Body of pancreas (tissue), 4 donors: ENCODE measurements at regions not wholly inside any gene's neighbourhood (a gene's known extent, or its start where the extent isn't known, plus 50 kb on each side); places are given as distances from the start of the nearest gene placed in this dataset.

Source experiments
- ATAC-seq: fragments of 150-250 bp; one replicate; pipeline ENCODE4 v1.9.1; 2016
- DNase-seq, 4 donors: peaks; one replicate each; pipeline ENCODE4 v3.0.0-alpha.2; 2019
- H3K27ac ChIP-seq, 4 donors: fragments of 200-600 bp; sonication (generic); 1 replicate in 3 of 4; 2 replicates in 1 of 4; pipeline versions ENCODE4 v1.5.1 to v1.6.1; 2016 to 2019; ENCODE audit warnings: mild to moderate bottlenecking in 1 of 4, mixed read lengths in 1 of 4, moderate library complexity in 1 of 4
- H3K27me3 ChIP-seq, 2 donors: fragments of 200-600 bp; sonication (generic); one replicate each; pipeline ENCODE4 v1.6.0; 2016; ENCODE audit warnings: mild to moderate bottlenecking in 1 of 2
- H3K36me3 ChIP-seq, 2 donors: fragments of 200-600 bp; sonication (generic); replicated peaks in 1 of 2; 2 replicates each; pipeline ENCODE4 v1.5.1; 2016; ENCODE audit warnings: low read depth in 2 of 2; ENCODE audit not compliant: insufficient read depth in 1 of 2
- H3K4me1 ChIP-seq: fragments of 200-600 bp; sonication (generic); one replicate; pipeline ENCODE4 v1.6.0; 2016
- H3K4me3 ChIP-seq, 2 donors: fragments of 200-600 bp; sonication (generic); 1 replicate in 1 of 2; 2 replicates in 1 of 2; pipeline ENCODE4 v1.5.1; 2016 to 2019
- H3K9me3 ChIP-seq, 3 donors: fragments of 200-600 bp; sonication (generic); 1 replicate in 2 of 3; 2 replicates in 1 of 3; pipeline ENCODE4 v1.5.1; 2016
- CTCF ChIP-seq, 7 experiments: fragments of 450-650 bp in 4 of 7; fragments of 200-600 bp in 3 of 7; sonication (generic) in 3 of 7; IDR thresholded peaks; one replicate each; pipeline ENCODE4 v1.5.1; 2016 to 2019; ENCODE audit warnings: antibody characterized with exemption in 7 of 7
- POLR2A ChIP-seq, 3 donors: fragments of 450-650 bp; IDR thresholded peaks; one replicate each; pipeline ENCODE4 v1.6.1; 2016; ENCODE audit warnings: antibody characterized with exemption in 3 of 3, mild to moderate bottlenecking in 2 of 3
- WGBS, 2 donors: methylation state at CpG; one replicate each; pipeline ENCODE4 v1.1.5; 2017; 5-methylcytosine and 5-hydroxymethylcytosine counted together
- intact Hi-C: fragments of 100-400 bp; cut with DNase I; formaldehyde crosslinking; loops from one replicate; pipeline ENCODE4 v1.15.1; 2023

DNA sequence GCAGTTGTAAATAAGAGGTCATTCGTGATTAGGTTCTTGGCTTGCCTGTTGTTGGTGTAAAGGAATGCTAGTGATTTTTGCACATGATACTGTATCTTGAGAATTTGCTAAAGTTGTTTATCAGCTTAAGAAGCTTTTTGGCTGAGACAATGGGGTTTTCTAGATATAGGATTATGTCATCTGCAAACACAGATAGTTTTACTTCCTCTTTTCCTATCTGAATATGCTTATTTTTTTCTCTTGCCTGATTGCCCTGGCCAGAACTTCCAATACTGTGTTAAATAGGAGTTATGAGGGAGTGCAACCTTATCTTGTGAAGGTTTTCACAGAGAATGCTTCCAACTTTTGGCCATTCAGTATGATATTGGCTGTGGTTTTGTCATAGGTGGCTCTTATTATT is 576.1 kb upstream of the RGS18 start:
- no peak overlapping the region for H3K4me3 ChIP-seq
- no peaks in the 10 kb centered on the region for H3K4me1 ChIP-seq
- no peaks in the 10 kb centered on the region for H3K36me3 ChIP-seq
- TF ChIP-seq POLR2A (IDR thresholded peaks at IDR 0.05) (no peak), CTCF (IDR thresholded peaks at IDR 0.05) (no peak)
- intact Hi-C loops, result no loop called here
- ATAC-seq (no peak), DNase-seq (no peak)
- 25 to 30% methylated on average over 1 of the region's 1 CpG for WGBS, 2 donors
- no peak overlapping the region for H3K27ac ChIP-seq
- no peaks in the 10 kb centered on the region for H3K9me3 ChIP-seq
- no peaks in the 10 kb centered on the region for H3K27me3 ChIP-seq

DNA sequence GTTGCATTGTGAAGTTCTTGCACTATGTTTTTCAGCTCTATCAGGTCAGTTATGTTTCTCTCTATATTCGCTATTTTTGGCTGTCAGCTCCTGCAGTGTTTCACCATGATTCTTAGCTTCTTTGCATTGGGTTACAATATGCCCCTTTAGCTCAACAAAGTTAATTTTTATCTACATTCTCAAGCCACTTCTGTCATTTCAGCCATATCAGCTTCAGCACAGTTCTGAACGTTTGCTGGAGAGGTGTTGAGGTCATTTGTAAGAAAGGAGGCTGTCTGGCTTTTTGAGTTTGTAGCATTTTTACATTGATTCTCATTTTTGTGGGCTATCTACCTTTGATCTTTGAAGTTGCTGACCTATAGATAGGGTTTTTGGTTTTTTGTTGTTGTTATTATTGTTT is 573.2 kb upstream of the RGS18 start:
- H3K4me3 ChIP-seq, result no peak overlapping the region
- 32 to 35% methylated on average over 2 of the region's 2 CpGs for WGBS, 2 donors
- ATAC-seq, result no peak
- H3K36me3 ChIP-seq, result no peaks in the 10 kb centered on the region
- intact Hi-C loops, result no loop called here
- H3K9me3 ChIP-seq, result no peaks in the 10 kb centered on the region
- no peaks in the 10 kb centered on the region for H3K4me1 ChIP-seq
- no peaks in the 10 kb centered on the region for H3K27me3 ChIP-seq
- TF ChIP-seq POLR2A (IDR thresholded peaks at IDR 0.05) (no peak), CTCF (IDR thresholded peaks at IDR 0.05) (no peak)
- no peak for DNase-seq
- no peak overlapping the region for H3K27ac ChIP-seq

GRCh38 chr1:191588905-191589304 is 569.4 kb upstream of the RGS18 start:
- TF ChIP-seq POLR2A (IDR thresholded peaks at IDR 0.05) (no peak), CTCF (IDR thresholded peaks at IDR 0.05) (no peak)
- no peaks in the 10 kb centered on the region for H3K9me3 ChIP-seq
- no peaks in the 10 kb centered on the region for H3K4me1 ChIP-seq
- H3K27me3 ChIP-seq, result no peaks in the 10 kb centered on the region
- H3K27ac ChIP-seq, result no peak overlapping the region
- H3K4me3 ChIP-seq, result no peak overlapping the region
- ATAC-seq (no peak), DNase-seq (no peak)
- no peaks in the 10 kb centered on the region for H3K36me3 ChIP-seq
- intact Hi-C loops, result no loop called here
- WGBS, 2 donors, result 65 to 84% methylated on average over 1 of the region's 1 CpG

DNA sequence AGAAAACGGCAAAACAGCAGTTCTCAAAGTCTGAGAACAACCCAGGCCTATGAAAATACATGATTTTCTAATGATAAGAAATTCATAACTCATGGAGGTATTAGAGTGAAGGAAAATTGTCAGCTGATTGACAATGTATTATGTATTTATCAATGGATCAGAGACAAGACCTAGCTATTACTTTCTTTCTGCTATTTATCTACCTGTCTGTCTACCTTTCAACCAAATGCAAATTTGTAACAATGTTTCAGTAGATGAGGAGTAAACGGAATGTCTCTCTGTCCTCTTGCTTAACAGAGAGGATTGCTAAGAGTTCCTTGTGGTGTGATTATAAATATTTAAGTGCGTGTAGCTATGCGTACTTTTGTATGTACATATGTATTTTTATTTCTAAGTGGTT is 568.7 kb upstream of the RGS18 start:
- no peak for DNase-seq
- WGBS, 2 donors, result 86 to 88% methylated on average over 4 of the region's 4 CpGs
- TF ChIP-seq POLR2A (IDR thresholded peaks at IDR 0.05) (no peak), CTCF (IDR thresholded peaks at IDR 0.05) (no peak)
- H3K4me3 ChIP-seq, result no peak overlapping the region
- no peak for ATAC-seq
- intact Hi-C loops, result no loop called here
- H3K27ac ChIP-seq, result no peak overlapping the region
- H3K27me3 ChIP-seq, result no peaks in the 10 kb centered on the region
- no peaks in the 10 kb centered on the region for H3K4me1 ChIP-seq
- H3K36me3 ChIP-seq, result no peaks in the 10 kb centered on the region
- no peaks in the 10 kb centered on the region for H3K9me3 ChIP-seq

DNA sequence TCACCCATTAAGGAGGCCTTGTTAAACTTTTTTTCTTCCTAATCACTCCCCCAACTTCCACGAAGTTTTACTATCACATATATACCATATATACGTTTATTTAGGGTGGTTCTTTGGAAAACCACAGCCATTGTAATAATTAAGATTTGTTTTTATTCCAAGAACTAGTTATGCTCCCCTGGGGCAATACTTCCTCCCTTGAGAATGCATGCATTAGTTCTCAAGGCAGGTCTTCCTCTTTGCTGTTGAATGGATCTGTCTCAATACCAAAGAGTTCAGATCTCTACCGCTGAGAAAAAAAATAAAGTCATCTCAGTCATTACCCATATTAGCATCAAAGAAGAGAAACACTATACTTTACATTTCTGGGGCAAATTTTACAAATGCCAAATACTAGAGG is 567.7 kb upstream of the RGS18 start:
- Histone ChIP-seq H3K27ac (no peak overlapping the region), H3K27me3 (no peaks in the 10 kb centered on the region), H3K4me1 (no peaks in the 10 kb centered on the region), H3K36me3 (no peaks in the 10 kb centered on the region), H3K4me3 (no peak overlapping the region), H3K9me3 (no peaks in the 10 kb centered on the region)
- intact Hi-C loops, result no loop called here
- no peak for TF ChIP-seq CTCF (IDR thresholded peaks at IDR 0.05)
- no peak for TF ChIP-seq POLR2A (IDR thresholded peaks at IDR 0.05)
- WGBS, 2 donors, result 61 to 72% methylated on average over 3 of the region's 3 CpGs
- no peak for ATAC-seq
- DNase-seq, result no peak
